GM21526 (cell line): ENCODE measurements at regions not wholly inside any gene's neighbourhood (a gene's known extent, or its start where the extent isn't known, plus 50 kb on each side); places are given as distances from the start of the nearest gene placed in this dataset.
"Not testable (repeated sequence)": the region's sequence is repeated elsewhere in the genome, so short reads cannot be mapped to it uniquely, and the experiment has no call there.

ENCODE experiments used
- ATAC-seq: cut with Tn5 transposase; IDR thresholded peaks from one replicate; pipeline ENCODE4 v1.9.1; 2021; ENCODE audit warnings: moderate library complexity; ENCODE audit not compliant: unreplicated experiment, low FRiP score

- no peak for ATAC-seq
These were observed 504.1 kb downstream of the RPL10L start for GRCh38 chr14:46147452-46147851.

- ATAC-seq: no peak
These were observed 504.6 kb downstream of the RPL10L start for GRCh38 chr14:46147024-46147423.

GRCh38 chr14:46140445-46140844 is 511.1 kb downstream of the RPL10L start:
- no peak for ATAC-seq

GRCh38 chr14:46139649-46140048 is 511.9 kb downstream of the RPL10L start:
- ATAC-seq: no peak

GRCh38 chr14:46137786-46138185 is 513.8 kb downstream of the RPL10L start:
- no peak for ATAC-seq

GRCh38 chr14:46136456-46136855 is 515.1 kb downstream of the RPL10L start:
- ATAC-seq: no peak

GRCh38 chr14:46108228-46108627 is 543.4 kb downstream of the RPL10L start:
- no peak for ATAC-seq

- ATAC-seq: not testable (repeated sequence)
These were observed 550.7 kb downstream of the RPL10L start for GRCh38 chr14:46100901-46101300.

GRCh38 chr14:46091819-46092218 is 559.8 kb downstream of the RPL10L start:
- ATAC-seq: no peak

- no peak for ATAC-seq
These were observed 564.0 kb downstream of the RPL10L start for GRCh38 chr14:46087604-46088003.

- no peak for ATAC-seq
These were observed 577.5 kb downstream of the RPL10L start for GRCh38 chr14:46074061-46074460.

- ATAC-seq: no peak
These were observed 587.7 kb downstream of the RPL10L start for GRCh38 chr14:46063872-46064271.

GRCh38 chr14:46058964-46059563 is 592.5 kb downstream of the RPL10L start:
- ATAC-seq: no peak

- ATAC-seq: no peak
These were observed 593.8 kb downstream of the RPL10L start for GRCh38 chr14:46057799-46058198.

- no peak for ATAC-seq
These were observed 597.1 kb downstream of the RPL10L start for GRCh38 chr14:46054526-46054925.

- ATAC-seq: no peak
These were observed 598.4 kb downstream of the RPL10L start for GRCh38 chr14:46053221-46053620.

GRCh38 chr14:46051796-46052195 is 599.8 kb downstream of the RPL10L start:
- no peak for ATAC-seq

- no peak for ATAC-seq
These were observed 603.5 kb downstream of the RPL10L start for GRCh38 chr14:46048127-46048526.

GRCh38 chr14:46036099-46036498 is 615.5 kb downstream of the RPL10L start:
- no peak for ATAC-seq

- ATAC-seq: no peak
These were observed 617.3 kb downstream of the RPL10L start for GRCh38 chr14:46034305-46034704.

- no peak for ATAC-seq
These were observed 632.6 kb downstream of the RPL10L start for GRCh38 chr14:46018846-46019420.

GRCh38 chr14:46008348-46008747 is 643.2 kb downstream of the RPL10L start:
- ATAC-seq: no peak

GRCh38 chr14:45998554-45998953 is 653.0 kb downstream of the RPL10L start:
- no peak for ATAC-seq
